ENCODE measurements at regions not wholly inside any gene's neighbourhood (a gene's known extent, or its start where the extent isn't known, plus 50 kb on each side); places are given as distances from the start of the nearest gene placed in this dataset.

GRCh38 chr4:178233906-178234305, 791.7 kb upstream of the AGA start:
- TF ChIP-seq, protein P1, sequence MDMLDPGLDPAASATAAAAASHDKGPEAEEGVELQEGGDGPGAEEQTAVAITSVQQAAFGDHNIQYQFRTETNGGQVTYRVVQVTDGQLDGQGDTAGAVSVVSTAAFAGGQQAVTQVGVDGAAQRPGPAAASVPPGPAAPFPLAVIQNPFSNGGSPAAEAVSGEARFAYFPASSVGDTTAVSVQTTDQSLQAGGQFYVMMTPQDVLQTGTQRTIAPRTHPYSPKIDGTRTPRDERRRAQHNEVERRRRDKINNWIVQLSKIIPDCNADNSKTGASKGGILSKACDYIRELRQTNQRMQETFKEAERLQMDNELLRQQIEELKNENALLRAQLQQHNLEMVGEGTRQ (IDR thresholded peaks at IDR 0.05; ENCODE audit: borderline replicate concordance, low read depth, low read length): no peak
- TF ChIP-seq YY1 (IDR thresholded peaks at IDR 0.05; ENCODE audit: low read depth, low read length) (no peak), REST (IDR thresholded peaks at IDR 0.05; ENCODE audit: low read depth, low read length) (no peak), TARDBP (IDR thresholded peaks at IDR 0.05; ENCODE audit: borderline replicate concordance) (no peak), POLR2A (IDR thresholded peaks at IDR 0.05; ENCODE audit: low read depth, low read length) (no peak), ZNF24 (IDR thresholded peaks at IDR 0.05) (no peak), BHLHE40 (IDR thresholded peaks at IDR 0.05; ENCODE audit: borderline replicate concordance in 1 of 2, low read depth in 2 of 2, low read length in 1 of 2) (no peak), POLR2AphosphoS2 (IDR thresholded peaks at IDR 0.05; ENCODE audit: low read depth, low read length) (no peak), CTCF (IDR thresholded peaks at IDR 0.05 in 2 of 3, conservative IDR thresholded peaks at IDR 0.05 in 1 of 3; ENCODE audit: control insufficient read depth in 2 of 3, extremely low read depth in 1 of 3, insufficient read depth in 1 of 3, low read depth in 3 of 3, low read length in 3 of 3) (no peak), SUZ12 (IDR thresholded peaks at IDR 0.05; ENCODE audit: unreplicated experiment) (no peak), ATF2 (IDR thresholded peaks at IDR 0.05; ENCODE audit: low read length) (no peak), BCL3 (IDR thresholded peaks at IDR 0.05; ENCODE audit: borderline replicate concordance, insufficient read depth, low read depth, low read length, poor library complexity, severe bottlenecking) (no peak)
- TF ChIP-seq, protein P2, sequence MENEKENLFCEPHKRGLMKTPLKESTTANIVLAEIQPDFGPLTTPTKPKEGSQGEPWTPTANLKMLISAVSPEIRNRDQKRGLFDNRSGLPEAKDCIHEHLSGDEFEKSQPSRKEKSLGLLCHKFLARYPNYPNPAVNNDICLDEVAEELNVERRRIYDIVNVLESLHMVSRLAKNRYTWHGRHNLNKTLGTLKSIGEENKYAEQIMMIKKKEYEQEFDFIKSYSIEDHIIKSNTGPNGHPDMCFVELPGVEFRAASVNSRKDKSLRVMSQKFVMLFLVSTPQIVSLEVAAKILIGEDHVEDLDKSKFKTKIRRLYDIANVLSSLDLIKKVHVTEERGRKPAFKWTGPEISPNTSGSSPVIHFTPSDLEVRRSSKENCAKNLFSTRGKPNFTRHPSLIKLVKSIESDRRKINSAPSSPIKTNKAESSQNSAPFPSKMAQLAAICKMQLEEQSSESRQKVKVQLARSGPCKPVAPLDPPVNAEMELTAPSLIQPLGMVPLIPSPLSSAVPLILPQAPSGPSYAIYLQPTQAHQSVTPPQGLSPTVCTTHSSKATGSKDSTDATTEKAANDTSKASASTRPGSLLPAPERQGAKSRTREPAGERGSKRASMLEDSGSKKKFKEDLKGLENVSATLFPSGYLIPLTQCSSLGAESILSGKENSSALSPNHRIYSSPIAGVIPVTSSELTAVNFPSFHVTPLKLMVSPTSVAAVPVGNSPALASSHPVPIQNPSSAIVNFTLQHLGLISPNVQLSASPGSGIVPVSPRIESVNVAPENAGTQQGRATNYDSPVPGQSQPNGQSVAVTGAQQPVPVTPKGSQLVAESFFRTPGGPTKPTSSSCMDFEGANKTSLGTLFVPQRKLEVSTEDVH (IDR thresholded peaks at IDR 0.05; ENCODE audit: low read depth, partially characterized antibody): no peak
- TF ChIP-seq, protein P3, sequence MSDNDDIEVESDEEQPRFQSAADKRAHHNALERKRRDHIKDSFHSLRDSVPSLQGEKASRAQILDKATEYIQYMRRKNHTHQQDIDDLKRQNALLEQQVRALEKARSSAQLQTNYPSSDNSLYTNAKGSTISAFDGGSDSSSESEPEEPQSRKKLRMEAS (IDR thresholded peaks at IDR 0.05; ENCODE audit: low read depth, low read length): no peak

Measured in GM12878 (cell line).